ENCODE measurements at regions not wholly inside any gene's neighbourhood (a gene's known extent, or its start where the extent isn't known, plus 50 kb on each side); places are given as distances from the start of the nearest gene placed in this dataset.

DNA sequence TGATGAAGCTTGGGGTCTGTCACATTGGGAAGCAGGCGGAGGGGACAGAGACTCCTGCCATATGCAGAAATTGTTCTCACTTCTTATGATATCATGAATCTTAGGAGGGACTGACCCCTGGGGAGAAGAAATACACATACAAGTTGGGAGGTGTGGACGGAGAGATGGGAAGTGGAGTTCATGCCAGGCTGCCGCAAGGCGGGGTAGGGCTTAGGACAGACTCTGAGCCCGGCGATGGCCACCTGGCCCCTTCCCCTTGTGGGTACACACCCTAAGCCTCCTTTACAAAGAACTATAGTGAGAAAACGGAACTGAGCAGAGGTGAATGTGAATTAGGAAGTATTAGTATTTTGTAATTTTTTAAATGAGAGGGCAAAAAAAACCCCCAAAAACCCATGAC lies 177.0 kb upstream of the IRS2 start:
- H3K27ac ChIP-seq (ENCODE audit: low read depth, low read length, severe bottlenecking), result no peak overlapping the region
- H3K36me3 ChIP-seq (ENCODE audit: control insufficient read depth, insufficient read depth, low read length), result no peaks in the 10 kb centered on the region
- H3K4me1 ChIP-seq (ENCODE audit: control insufficient read depth, insufficient read depth, low read length, poor library complexity, severe bottlenecking), result no peaks in the 10 kb centered on the region
- WGBS, 2 experiments (ENCODE audit: insufficient coverage in 2 of 2), result 89 to 100% methylated on average over 1 of the region's 7 CpGs
- peaks cover 5% of the 10 kb centered on the region for H3K9me3 ChIP-seq (ENCODE audit: control insufficient read depth, low read length)
- no peak overlapping the region for H3K4me3 ChIP-seq (ENCODE audit: extremely low read depth, insufficient read depth, low read length, poor library complexity, severe bottlenecking)

DNA sequence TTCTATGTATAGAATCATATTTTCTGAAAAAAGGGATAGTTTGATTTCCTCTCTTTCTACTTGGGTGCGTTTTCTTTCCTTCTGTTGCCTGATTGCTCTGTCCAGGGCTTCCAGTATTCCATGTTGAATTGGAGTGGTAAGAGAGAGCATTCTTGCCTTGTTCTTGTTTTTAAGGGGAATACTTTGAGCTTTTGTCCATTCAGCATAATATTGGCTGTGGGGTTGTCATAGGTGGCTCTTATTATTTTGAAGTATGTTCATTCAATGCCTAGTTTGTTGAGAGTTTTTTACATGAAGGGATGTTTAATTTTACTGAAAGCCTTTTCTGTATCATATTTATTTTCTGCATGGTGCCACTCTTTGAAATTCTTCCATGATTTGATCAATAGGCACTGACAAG lies 173.5 kb upstream of the IRS2 start:
- no peak overlapping the region for H3K27ac ChIP-seq (ENCODE audit: low read depth, low read length, severe bottlenecking)
- no peak overlapping the region for H3K4me3 ChIP-seq (ENCODE audit: extremely low read depth, insufficient read depth, low read length, poor library complexity, severe bottlenecking)
- H3K9me3 ChIP-seq (ENCODE audit: control insufficient read depth, low read length), result peaks cover 5% of the 10 kb centered on the region
- WGBS, 2 experiments (ENCODE audit: insufficient coverage in 2 of 2), result no CpG with 5 or more reads among the region's 1 CpG
- no peaks in the 10 kb centered on the region for H3K36me3 ChIP-seq (ENCODE audit: control insufficient read depth, insufficient read depth, low read length)
- H3K4me1 ChIP-seq (ENCODE audit: control insufficient read depth, insufficient read depth, low read length, poor library complexity, severe bottlenecking), result no peaks in the 10 kb centered on the region

DNA sequence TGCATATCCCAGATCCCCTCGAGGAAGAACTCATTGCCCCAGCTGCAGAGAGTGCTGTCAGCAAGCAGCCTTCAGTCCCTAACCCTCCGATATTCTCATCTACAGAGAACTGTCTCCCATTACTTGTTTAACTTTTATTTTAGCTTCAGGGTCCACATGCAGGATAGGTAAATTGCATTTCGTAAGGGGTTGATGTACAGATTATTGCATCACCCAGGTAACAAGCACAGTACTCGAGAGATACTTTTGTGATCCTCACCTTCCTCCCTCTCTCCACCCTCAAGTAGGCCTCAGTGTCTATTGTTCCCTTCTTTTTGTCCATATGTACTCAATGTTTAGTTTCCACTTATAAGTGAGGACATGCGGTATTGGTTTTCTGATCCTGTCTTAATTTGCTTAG lies 171.5 kb upstream of the IRS2 start:
- no peaks in the 10 kb centered on the region for H3K4me1 ChIP-seq (ENCODE audit: control insufficient read depth, insufficient read depth, low read length, poor library complexity, severe bottlenecking)
- WGBS, 2 experiments (ENCODE audit: insufficient coverage in 2 of 2), result 80 to 84% methylated on average over 1 to 3 of the region's 5 CpGs
- peaks cover 5% of the 10 kb centered on the region for H3K9me3 ChIP-seq (ENCODE audit: control insufficient read depth, low read length)
- H3K4me3 ChIP-seq (ENCODE audit: extremely low read depth, insufficient read depth, low read length, poor library complexity, severe bottlenecking), result no peak overlapping the region
- no peaks in the 10 kb centered on the region for H3K36me3 ChIP-seq (ENCODE audit: control insufficient read depth, insufficient read depth, low read length)
- no peak overlapping the region for H3K27ac ChIP-seq (ENCODE audit: low read depth, low read length, severe bottlenecking)

DNA sequence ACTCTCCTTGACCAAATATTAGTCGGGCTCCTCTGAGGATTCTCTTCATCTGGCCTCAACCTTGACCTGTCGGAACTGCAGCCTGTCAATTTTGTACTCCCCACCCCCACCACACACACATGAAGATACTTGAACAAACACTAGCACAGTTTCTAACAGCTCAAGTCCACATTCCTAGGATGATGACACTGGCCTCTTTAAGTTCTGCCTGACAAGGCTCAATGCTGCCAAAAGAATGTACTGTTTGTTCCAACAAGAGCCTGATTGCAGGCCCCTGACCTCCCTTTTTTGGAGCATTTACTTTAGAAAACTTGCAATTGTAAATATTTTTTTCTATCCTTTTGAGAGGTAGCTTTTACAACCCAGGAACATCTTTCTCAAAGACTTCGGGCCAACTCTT lies 169.2 kb upstream of the IRS2 start:
- 87 to 93% methylated on average over 2 of the region's 3 CpGs for WGBS, 2 experiments (ENCODE audit: insufficient coverage in 2 of 2)
- Histone ChIP-seq H3K4me3 (ENCODE audit: extremely low read depth, insufficient read depth, low read length, poor library complexity, severe bottlenecking) (no peak overlapping the region), H3K9me3 (ENCODE audit: control insufficient read depth, low read length) (peaks cover 5% of the 10 kb centered on the region)

DNA sequence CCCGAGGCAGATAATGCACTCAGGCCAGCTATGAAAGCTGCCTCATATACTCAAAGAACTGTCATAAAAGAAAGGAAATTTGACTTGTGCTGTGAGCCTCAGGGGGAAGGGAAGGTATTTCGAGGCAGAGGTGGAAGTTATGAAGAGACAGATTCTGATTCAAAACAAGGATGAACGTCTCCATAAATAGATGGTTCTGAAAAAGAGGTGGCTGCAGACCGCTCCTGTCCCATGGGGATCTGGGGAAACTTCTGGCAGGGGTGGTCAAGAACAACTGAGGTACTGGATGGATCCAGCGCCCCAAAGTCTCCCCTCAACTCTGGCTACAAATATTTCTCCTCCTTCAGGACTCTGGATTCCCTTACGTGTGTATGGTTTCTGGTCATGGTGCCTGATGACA lies 168.1 kb upstream of the IRS2 start:
- WGBS, 2 experiments (ENCODE audit: insufficient coverage in 2 of 2), result 92 to 95% methylated on average over 3 to 4 of the region's 6 CpGs
- no peak overlapping the region for H3K27ac ChIP-seq (ENCODE audit: low read depth, low read length, severe bottlenecking)
- peaks cover 5% of the 10 kb centered on the region for H3K9me3 ChIP-seq (ENCODE audit: control insufficient read depth, low read length)
- no peak overlapping the region for H3K4me3 ChIP-seq (ENCODE audit: extremely low read depth, insufficient read depth, low read length, poor library complexity, severe bottlenecking)
- no peaks in the 10 kb centered on the region for H3K4me1 ChIP-seq (ENCODE audit: control insufficient read depth, insufficient read depth, low read length, poor library complexity, severe bottlenecking)
- no peaks in the 10 kb centered on the region for H3K36me3 ChIP-seq (ENCODE audit: control insufficient read depth, insufficient read depth, low read length)

More for the DNA sequence above, 169.2 kb upstream of the IRS2 start:
- Histone ChIP-seq H3K4me1 (ENCODE audit: control insufficient read depth, insufficient read depth, low read length, poor library complexity, severe bottlenecking) (no peaks in the 10 kb centered on the region), H3K27ac (ENCODE audit: low read depth, low read length, severe bottlenecking) (no peak overlapping the region), H3K36me3 (ENCODE audit: control insufficient read depth, insufficient read depth, low read length) (no peaks in the 10 kb centered on the region)

DNA sequence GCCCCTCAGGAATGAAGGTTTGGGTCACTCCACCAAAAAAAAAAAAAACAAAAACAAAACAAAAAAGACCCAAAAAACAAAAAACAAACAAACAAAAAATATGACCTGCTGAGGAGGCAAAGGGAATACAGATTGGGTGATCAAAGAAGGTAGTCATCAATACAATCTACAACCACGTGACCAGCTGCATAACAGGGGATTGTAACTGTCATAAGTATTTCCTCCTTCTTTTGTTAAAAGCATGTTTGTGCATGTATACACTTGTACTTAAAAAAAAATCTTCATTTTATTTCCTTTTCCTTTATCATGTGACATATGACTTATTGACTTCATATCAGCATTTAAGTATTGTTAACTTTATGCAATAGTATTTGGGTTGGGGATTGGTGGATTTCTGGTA lies 165.1 kb upstream of the IRS2 start:
- no peaks in the 10 kb centered on the region for H3K36me3 ChIP-seq (ENCODE audit: control insufficient read depth, insufficient read depth, low read length)
- H3K4me3 ChIP-seq (ENCODE audit: extremely low read depth, insufficient read depth, low read length, poor library complexity, severe bottlenecking), result no peak overlapping the region
- H3K27ac ChIP-seq (ENCODE audit: low read depth, low read length, severe bottlenecking), result no peak overlapping the region
- WGBS, 2 experiments (ENCODE audit: insufficient coverage in 2 of 2), result 100% methylated on average over 1 of the region's 1 CpG; no CpG with 5 or more reads in 1 of the 2 experiments
- H3K4me1 ChIP-seq (ENCODE audit: control insufficient read depth, insufficient read depth, low read length, poor library complexity, severe bottlenecking), result no peaks in the 10 kb centered on the region
- no peaks in the 10 kb centered on the region for H3K9me3 ChIP-seq (ENCODE audit: control insufficient read depth, low read length)

GRCh38 chr13:109949397-109949796 lies 163.0 kb upstream of the IRS2 start:
- no peaks in the 10 kb centered on the region for H3K4me1 ChIP-seq (ENCODE audit: control insufficient read depth, insufficient read depth, low read length, poor library complexity, severe bottlenecking)
- WGBS, 2 experiments (ENCODE audit: insufficient coverage in 2 of 2), result 92% methylated on average over 2 of the region's 2 CpGs; no CpG with 5 or more reads in 1 of the 2 experiments
- no peaks in the 10 kb centered on the region for H3K36me3 ChIP-seq (ENCODE audit: control insufficient read depth, insufficient read depth, low read length)
- no peak overlapping the region for H3K27ac ChIP-seq (ENCODE audit: low read depth, low read length, severe bottlenecking)
- no peaks in the 10 kb centered on the region for H3K9me3 ChIP-seq (ENCODE audit: control insufficient read depth, low read length)
- H3K4me3 ChIP-seq (ENCODE audit: extremely low read depth, insufficient read depth, low read length, poor library complexity, severe bottlenecking), result no peak overlapping the region

DNA sequence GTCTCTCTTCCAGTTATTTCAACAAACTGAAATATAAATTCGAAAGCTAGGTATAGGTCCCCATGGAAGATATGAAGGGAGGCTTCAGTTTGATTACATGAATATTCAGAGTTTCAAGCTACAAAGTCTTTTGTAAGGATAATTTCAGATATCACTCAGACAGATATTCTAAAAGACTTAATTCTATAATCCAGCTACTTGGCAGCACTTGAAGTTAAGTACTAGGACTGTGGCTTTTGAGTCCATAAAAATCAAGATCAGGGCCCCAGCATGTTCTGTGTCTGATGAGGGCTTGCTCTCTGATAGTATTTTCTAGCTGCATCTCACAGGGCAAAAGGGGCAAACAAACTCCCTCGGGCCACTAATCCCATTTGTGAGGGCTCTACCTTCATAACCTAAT lies 160.6 kb upstream of the IRS2 start:
- H3K4me1 ChIP-seq (ENCODE audit: control insufficient read depth, insufficient read depth, low read length, poor library complexity, severe bottlenecking), result no peaks in the 10 kb centered on the region
- no peak overlapping the region for H3K27ac ChIP-seq (ENCODE audit: low read depth, low read length, severe bottlenecking)
- no peak overlapping the region for H3K4me3 ChIP-seq (ENCODE audit: extremely low read depth, insufficient read depth, low read length, poor library complexity, severe bottlenecking)
- H3K36me3 ChIP-seq (ENCODE audit: control insufficient read depth, insufficient read depth, low read length), result no peaks in the 10 kb centered on the region
- 60 to 83% methylated on average over 1 of the region's 2 CpGs for WGBS, 2 experiments (ENCODE audit: insufficient coverage in 2 of 2)
- no peaks in the 10 kb centered on the region for H3K9me3 ChIP-seq (ENCODE audit: control insufficient read depth, low read length)

DNA sequence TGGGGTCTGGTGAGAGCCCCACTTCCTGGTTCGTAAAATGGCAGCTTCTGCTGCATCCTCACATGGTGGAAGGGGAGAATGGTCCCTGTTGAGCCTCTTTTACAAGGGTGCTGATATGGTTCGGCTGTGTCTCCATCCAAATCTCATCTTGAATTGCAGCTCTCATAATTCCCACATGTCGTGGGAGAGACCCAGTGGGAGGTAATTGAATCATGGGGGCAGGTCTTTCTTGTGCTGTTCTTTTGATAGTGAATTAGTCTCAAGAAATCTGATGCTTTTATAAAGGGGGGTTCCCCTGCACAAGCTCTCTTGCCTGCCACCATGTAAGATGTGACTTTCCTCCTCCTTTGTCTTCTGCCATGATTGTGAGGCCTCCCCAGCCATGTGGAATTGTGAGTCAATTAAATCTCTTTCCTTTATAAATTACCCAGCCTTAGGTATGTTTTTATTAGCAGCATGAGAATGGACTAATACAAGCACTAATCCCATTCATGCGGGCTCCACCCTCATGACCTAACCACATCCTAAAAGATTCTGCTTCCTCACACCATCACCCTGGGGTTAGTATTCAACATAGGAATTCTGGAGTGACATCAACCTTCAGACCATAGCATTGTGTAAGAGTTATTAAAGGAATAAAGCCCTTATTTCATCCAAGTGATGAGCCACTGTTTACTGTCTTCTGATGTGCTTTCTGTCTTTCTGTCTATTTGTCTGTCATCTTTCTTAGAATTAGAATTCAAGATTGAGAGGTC lies 159.0 kb upstream of the IRS2 start:
- H3K36me3 ChIP-seq (ENCODE audit: control insufficient read depth, insufficient read depth, low read length), result no peaks in the 10 kb centered on the region
- no peaks in the 10 kb centered on the region for H3K4me1 ChIP-seq (ENCODE audit: control insufficient read depth, insufficient read depth, low read length, poor library complexity, severe bottlenecking)
- H3K4me3 ChIP-seq (ENCODE audit: extremely low read depth, insufficient read depth, low read length, poor library complexity, severe bottlenecking), result no peak overlapping the region
- 80% methylated on average over 1 of the region's 4 CpGs for WGBS, 2 experiments (ENCODE audit: insufficient coverage in 2 of 2)
- no peak overlapping the region for H3K27ac ChIP-seq (ENCODE audit: low read depth, low read length, severe bottlenecking)
- H3K9me3 ChIP-seq (ENCODE audit: control insufficient read depth, low read length), result no peaks in the 10 kb centered on the region

- H3K27ac ChIP-seq (ENCODE audit: low read depth, low read length, severe bottlenecking), result no peak overlapping the region
- WGBS, 2 experiments (ENCODE audit: insufficient coverage in 2 of 2), result 92 to 100% methylated on average over 2 of the region's 7 CpGs
Measured at GRCh38 chr13:109941951-109942350, 155.6 kb upstream of the IRS2 start.

DNA sequence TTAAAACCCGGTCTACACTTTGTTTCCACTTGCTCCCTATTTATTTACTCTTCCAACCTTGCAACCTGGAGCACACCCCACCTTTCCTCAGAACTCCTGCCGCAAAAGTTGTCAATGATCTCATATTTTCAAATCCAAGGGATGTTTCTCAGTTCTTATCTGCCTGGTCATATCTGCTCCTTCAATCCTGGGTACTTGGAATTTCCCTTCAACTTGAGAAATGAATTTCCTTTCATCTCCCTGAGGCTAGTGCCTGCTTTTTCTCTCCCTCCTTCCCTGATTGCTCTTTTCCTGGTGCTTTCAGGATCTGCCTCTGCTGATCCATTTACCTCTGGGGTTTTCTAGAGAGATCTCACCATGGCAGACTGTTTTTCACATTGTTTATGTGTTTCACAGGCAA lies 154.8 kb upstream of the IRS2 start:
- no peaks in the 10 kb centered on the region for H3K4me1 ChIP-seq (ENCODE audit: control insufficient read depth, insufficient read depth, low read length, poor library complexity, severe bottlenecking)
- WGBS, 2 experiments (ENCODE audit: insufficient coverage in 2 of 2), result 94 to 95% methylated on average over 2 of the region's 2 CpGs

More at GRCh38 chr13:109941951-109942350, 155.6 kb upstream of the IRS2 start:
- no peaks in the 10 kb centered on the region for H3K4me1 ChIP-seq (ENCODE audit: control insufficient read depth, insufficient read depth, low read length, poor library complexity, severe bottlenecking)
- no peaks in the 10 kb centered on the region for H3K36me3 ChIP-seq (ENCODE audit: control insufficient read depth, insufficient read depth, low read length)
- no peak overlapping the region for H3K4me3 ChIP-seq (ENCODE audit: extremely low read depth, insufficient read depth, low read length, poor library complexity, severe bottlenecking)
- no peaks in the 10 kb centered on the region for H3K9me3 ChIP-seq (ENCODE audit: control insufficient read depth, low read length)

More for the DNA sequence above, 154.8 kb upstream of the IRS2 start:
- Histone ChIP-seq H3K36me3 (ENCODE audit: control insufficient read depth, insufficient read depth, low read length) (no peaks in the 10 kb centered on the region), H3K4me3 (ENCODE audit: extremely low read depth, insufficient read depth, low read length, poor library complexity, severe bottlenecking) (no peak overlapping the region), H3K27ac (ENCODE audit: low read depth, low read length, severe bottlenecking) (no peak overlapping the region), H3K9me3 (ENCODE audit: control insufficient read depth, low read length) (no peaks in the 10 kb centered on the region)

Measured in mesodermal cell (in vitro differentiated cells).